ENCODE measurements at regions not wholly inside any gene's neighbourhood (a gene's known extent, or its start where the extent isn't known, plus 50 kb on each side); places are given as distances from the start of the nearest gene placed in this dataset.

DNA sequence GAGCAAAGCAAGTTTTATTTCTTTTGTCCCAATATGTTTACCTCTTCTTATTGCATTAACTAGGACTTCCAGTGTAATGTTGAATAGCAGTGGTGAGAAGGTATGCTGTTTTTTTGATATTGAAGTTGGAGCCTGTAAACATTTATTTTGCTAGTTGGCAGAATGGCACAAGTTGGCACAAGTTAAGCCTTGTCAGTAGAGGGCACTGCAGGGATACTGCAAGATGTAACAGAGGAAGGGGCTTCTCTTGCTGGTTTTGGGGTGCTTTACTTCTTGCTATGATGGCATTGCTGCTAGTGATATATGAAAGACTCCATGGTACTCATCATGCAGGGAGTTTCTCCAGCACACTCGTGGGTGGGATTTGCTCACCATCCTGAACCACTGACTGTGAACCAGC lies 327.3 kb upstream of the ARX start:
- H3K9me1 ChIP-seq (ENCODE audit: control insufficient read depth, extremely low read depth, insufficient read depth, low read length) = no peaks in the 10 kb centered on the region
- H2AFZ ChIP-seq (ENCODE audit: control insufficient read depth, low read length) = no peak overlapping the region
- FAIRE-seq (no peak), DNase-seq (ENCODE audit: low read depth, low spot score) (no peak)
- H3K27me3 ChIP-seq (ENCODE audit: control insufficient read depth, extremely low read depth, insufficient read depth, low read length) = no peaks in the 10 kb centered on the region
- dilution Hi-C loops (cut with MboI; ENCODE audit: extremely low pct_ligation_motif_present, low sequenced_read_pairs) = no loop called here
- no peak overlapping the region for H3K9ac ChIP-seq (ENCODE audit: control insufficient read depth, extremely low read depth, insufficient read depth, low read length)
- H3K4me1 ChIP-seq (ENCODE audit: control insufficient read depth, extremely low read depth, insufficient read depth, low read length) = no peaks in the 10 kb centered on the region
- no peak overlapping the region for H3K4me3 ChIP-seq (ENCODE audit: control insufficient read depth in 2 of 3, extremely low read depth in 1 of 3, insufficient read depth in 2 of 3, low read depth in 1 of 3, low read length in 3 of 3)
- no peak overlapping the region for H3K4me2 ChIP-seq (ENCODE audit: control insufficient read depth, extremely low read depth, insufficient read depth, low read depth, low read length)
- H3K36me3 ChIP-seq (ENCODE audit: control insufficient read depth in 2 of 2, extremely low read depth in 1 of 2, insufficient read depth in 2 of 2, low read length in 2 of 2) = no peaks in the 10 kb centered on the region
- no peak for TF ChIP-seq EZH2 (IDR thresholded peaks at IDR 0.05; ENCODE audit: low read length)
- TF ChIP-seq, protein P1, sequence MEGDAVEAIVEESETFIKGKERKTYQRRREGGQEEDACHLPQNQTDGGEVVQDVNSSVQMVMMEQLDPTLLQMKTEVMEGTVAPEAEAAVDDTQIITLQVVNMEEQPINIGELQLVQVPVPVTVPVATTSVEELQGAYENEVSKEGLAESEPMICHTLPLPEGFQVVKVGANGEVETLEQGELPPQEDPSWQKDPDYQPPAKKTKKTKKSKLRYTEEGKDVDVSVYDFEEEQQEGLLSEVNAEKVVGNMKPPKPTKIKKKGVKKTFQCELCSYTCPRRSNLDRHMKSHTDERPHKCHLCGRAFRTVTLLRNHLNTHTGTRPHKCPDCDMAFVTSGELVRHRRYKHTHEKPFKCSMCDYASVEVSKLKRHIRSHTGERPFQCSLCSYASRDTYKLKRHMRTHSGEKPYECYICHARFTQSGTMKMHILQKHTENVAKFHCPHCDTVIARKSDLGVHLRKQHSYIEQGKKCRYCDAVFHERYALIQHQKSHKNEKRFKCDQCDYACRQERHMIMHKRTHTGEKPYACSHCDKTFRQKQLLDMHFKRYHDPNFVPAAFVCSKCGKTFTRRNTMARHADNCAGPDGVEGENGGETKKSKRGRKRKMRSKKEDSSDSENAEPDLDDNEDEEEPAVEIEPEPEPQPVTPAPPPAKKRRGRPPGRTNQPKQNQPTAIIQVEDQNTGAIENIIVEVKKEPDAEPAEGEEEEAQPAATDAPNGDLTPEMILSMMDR (optimal IDR thresholded peaks at IDR 0.05 in 1 of 3, IDR thresholded peaks at IDR 0.05 in 1 of 3, conservative IDR thresholded peaks at IDR 0.05 in 1 of 3; ENCODE audit: extremely low read depth in 1 of 3, insufficient read depth in 2 of 3, low read length in 3 of 3) = no peak
- H3K9me3 ChIP-seq (ENCODE audit: control insufficient read depth, low read depth, low read length) = no peaks in the 10 kb centered on the region
- no peaks in the 10 kb centered on the region for H3K79me2 ChIP-seq (ENCODE audit: control insufficient read depth, insufficient read depth, low read length)
- no peak overlapping the region for H3K27ac ChIP-seq (ENCODE audit: control insufficient read depth, insufficient read depth, low read length)
- H4K20me1 ChIP-seq (ENCODE audit: control insufficient read depth, extremely low read depth, insufficient read depth, low read length) = no peaks in the 10 kb centered on the region

DNA sequence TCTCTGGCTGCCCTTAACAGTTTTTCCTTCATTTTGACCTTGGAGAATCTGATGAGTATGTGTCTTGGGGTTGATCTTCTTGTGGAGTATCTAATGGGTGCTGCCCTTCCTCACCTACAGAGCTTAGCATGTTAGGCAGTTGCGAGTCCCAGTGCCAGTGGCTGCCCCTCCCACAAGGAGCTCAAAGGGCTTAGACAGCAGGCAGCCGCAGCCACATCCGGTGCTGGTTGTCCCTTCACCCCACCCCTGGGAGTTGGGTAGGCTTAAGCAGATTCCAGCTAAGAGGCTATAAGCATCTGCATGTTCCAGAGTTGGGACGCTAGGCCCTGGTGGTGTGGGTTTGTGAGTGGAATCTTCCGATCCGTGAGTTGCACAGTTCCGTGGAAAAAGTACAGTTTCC lies 322.1 kb upstream of the ARX start:
- Histone ChIP-seq H3K9me3 (ENCODE audit: control insufficient read depth, low read depth, low read length) (no peaks in the 10 kb centered on the region), H4K20me1 (ENCODE audit: control insufficient read depth, extremely low read depth, insufficient read depth, low read length) (no peaks in the 10 kb centered on the region), H2AFZ (ENCODE audit: control insufficient read depth, low read length) (no peak overlapping the region), H3K4me1 (ENCODE audit: control insufficient read depth, extremely low read depth, insufficient read depth, low read length) (no peaks in the 10 kb centered on the region), H3K79me2 (ENCODE audit: control insufficient read depth, insufficient read depth, low read length) (no peaks in the 10 kb centered on the region), H3K27ac (ENCODE audit: control insufficient read depth, insufficient read depth, low read length) (no peak overlapping the region), H3K36me3 (ENCODE audit: control insufficient read depth in 2 of 2, extremely low read depth in 1 of 2, insufficient read depth in 2 of 2, low read length in 2 of 2) (no peaks in the 10 kb centered on the region), H3K4me3 (ENCODE audit: control insufficient read depth in 2 of 3, extremely low read depth in 1 of 3, insufficient read depth in 2 of 3, low read depth in 1 of 3, low read length in 3 of 3) (no peak overlapping the region), H3K27me3 (ENCODE audit: control insufficient read depth, extremely low read depth, insufficient read depth, low read length) (no peaks in the 10 kb centered on the region), H3K4me2 (ENCODE audit: control insufficient read depth, extremely low read depth, insufficient read depth, low read depth, low read length) (no peak overlapping the region), H3K9me1 (ENCODE audit: control insufficient read depth, extremely low read depth, insufficient read depth, low read length) (no peaks in the 10 kb centered on the region), H3K9ac (ENCODE audit: control insufficient read depth, extremely low read depth, insufficient read depth, low read length) (no peak overlapping the region)
- no peak for DNase-seq (ENCODE audit: low read depth, low spot score)
- no peak for TF ChIP-seq EZH2 (IDR thresholded peaks at IDR 0.05; ENCODE audit: low read length)
- TF ChIP-seq, protein P1 (optimal IDR thresholded peaks at IDR 0.05 in 1 of 3, IDR thresholded peaks at IDR 0.05 in 1 of 3, conservative IDR thresholded peaks at IDR 0.05 in 1 of 3; ENCODE audit: extremely low read depth in 1 of 3, insufficient read depth in 2 of 3, low read length in 3 of 3) = no peak
- no peak for FAIRE-seq
- dilution Hi-C loops (cut with MboI; ENCODE audit: extremely low pct_ligation_motif_present, low sequenced_read_pairs) = no loop called here
